MCF 10A (cell line): ENCODE measurements at regions not wholly inside any gene's neighbourhood (a gene's known extent, or its start where the extent isn't known, plus 50 kb on each side); places are given as distances from the start of the nearest gene placed in this dataset.

Source experiments
- BruUV-seq: library from RNA; stranded (reverse); fragments of 400-500 nt; replicated peaks from 2 replicates; lab custom pipeline; 2021; lab: Mats Ljungman, UMichigan
- CTCF ChIA-PET: fragments of 300-600 bp; sonication (Branson Sonifier 250); formaldehyde crosslinking; extraction: SDS; loops from one replicate; lab custom pipeline; 2021; ENCODE audit warnings: antibody characterized with exemption, inconsistent platforms; lab: Yijun Ruan, JAX
- POLR2A ChIA-PET: fragments of 300-600, 350-650 bp; sonication (Branson Sonifier 250); formaldehyde crosslinking; extraction: SDS; loops from one replicate; lab custom pipeline; 2020; ENCODE audit warnings: antibody characterized with exemption, inconsistent platforms; lab: Yijun Ruan, JAX
- DNase-seq: peaks from one replicate; pipeline ENCODE4 v3.0.0-alpha.2; 2018; ENCODE audit not compliant: unreplicated experiment
- H3K27ac Mint-ChIP-seq: one replicate; pipeline ENCODE4 v1.8.0; 2022; ENCODE audit warnings: mild to moderate bottlenecking, low read depth, mixed read lengths; ENCODE audit not compliant: unreplicated experiment
- H3K27me3 Mint-ChIP-seq: one replicate; pipeline ENCODE4 v1.8.0; 2022; ENCODE audit warnings: mixed read lengths; ENCODE audit not compliant: insufficient read depth, unreplicated experiment
- H3K36me3 Mint-ChIP-seq: one replicate; pipeline ENCODE4 v1.8.0; 2022; ENCODE audit warnings: mild to moderate bottlenecking, moderate library complexity, mixed read lengths; ENCODE audit not compliant: insufficient read depth, unreplicated experiment
- H3K4me1 Mint-ChIP-seq: one replicate; pipeline ENCODE4 v1.8.0; 2022; ENCODE audit warnings: mixed read lengths; ENCODE audit not compliant: insufficient read depth, unreplicated experiment
- H3K4me3 Mint-ChIP-seq: one replicate; pipeline ENCODE4 v1.8.0; 2022; ENCODE audit warnings: mild to moderate bottlenecking, moderate library complexity, mixed read lengths; ENCODE audit not compliant: unreplicated experiment
- H3K9me3 Mint-ChIP-seq: one replicate; pipeline ENCODE4 v1.8.0; 2022; ENCODE audit warnings: mixed read lengths; ENCODE audit not compliant: unreplicated experiment
- intact Hi-C: fragments of 100-400 bp; cut with micrococcal nuclease; formaldehyde crosslinking; loops from 2 replicates; pipeline ENCODE4 v1.14.1; 2022
- TF ChIP-seq, protein P1 (sequence below): fragments of 200-600 bp; IDR thresholded peaks from one replicate; pipeline ENCODE4 v1.8.0; 2022; ENCODE audit warnings: antibody characterized with exemption, mild to moderate bottlenecking; ENCODE audit not compliant: unreplicated experiment

DNA sequence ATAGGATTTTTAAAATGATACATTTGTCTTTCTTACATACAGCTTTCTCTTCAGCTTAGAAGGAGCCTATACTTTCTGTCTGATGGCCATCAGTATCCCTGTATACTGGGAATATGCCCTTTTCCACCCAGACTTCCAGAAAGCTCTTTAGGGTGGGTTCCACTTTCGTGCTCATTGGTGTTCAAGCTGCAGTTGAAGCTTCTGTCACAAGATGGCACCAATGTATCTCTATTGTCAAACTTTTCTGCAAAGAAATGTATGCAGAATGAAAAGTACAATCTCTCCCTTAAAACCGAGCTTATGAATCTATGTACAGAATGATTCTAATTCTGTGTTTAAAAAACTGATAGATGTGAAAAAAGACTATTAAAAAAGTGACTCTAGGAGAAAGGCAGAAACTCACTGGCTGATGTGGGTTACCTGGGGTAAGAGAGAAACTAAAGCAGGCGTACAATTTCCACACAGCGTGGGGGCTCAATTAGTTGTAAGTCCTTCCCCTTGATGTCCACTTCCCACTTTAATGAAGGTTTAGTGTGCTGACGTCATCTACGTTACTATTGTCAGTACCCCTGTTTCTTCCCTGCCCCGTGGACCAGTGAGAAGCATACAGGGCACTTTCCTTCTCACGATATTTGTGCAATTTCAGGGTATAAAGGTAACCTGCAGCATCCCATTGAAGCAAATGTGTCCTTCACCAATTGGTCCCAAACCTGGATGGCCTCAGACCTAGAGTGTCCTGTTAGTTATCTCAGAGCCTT is 57.3 kb upstream of the TCEAL2 start:
- Mint-ChIP-seq H3K27ac (no peak overlapping the region), H3K4me1 (peaks cover 7% of the 10 kb centered on the region), H3K4me3 (no peak overlapping the region), H3K9me3 (no peaks in the 10 kb centered on the region), H3K36me3 (no peaks in the 10 kb centered on the region), H3K27me3 (peaks cover 37% of the 10 kb centered on the region)
- intact Hi-C loops: loop anchor here (2.0 kb wide), 1 partner anchor 833 kb away; no protein-coding TSS in a partner anchor
- CTCF ChIA-PET: interaction anchor here (0.6 to 1.9 kb wide), 16 partner anchors 10 to 1556 kb away, joined by 3 to 10 read pairs (median 3); no protein-coding TSS in a partner anchor
- TF ChIP-seq, protein P1, sequence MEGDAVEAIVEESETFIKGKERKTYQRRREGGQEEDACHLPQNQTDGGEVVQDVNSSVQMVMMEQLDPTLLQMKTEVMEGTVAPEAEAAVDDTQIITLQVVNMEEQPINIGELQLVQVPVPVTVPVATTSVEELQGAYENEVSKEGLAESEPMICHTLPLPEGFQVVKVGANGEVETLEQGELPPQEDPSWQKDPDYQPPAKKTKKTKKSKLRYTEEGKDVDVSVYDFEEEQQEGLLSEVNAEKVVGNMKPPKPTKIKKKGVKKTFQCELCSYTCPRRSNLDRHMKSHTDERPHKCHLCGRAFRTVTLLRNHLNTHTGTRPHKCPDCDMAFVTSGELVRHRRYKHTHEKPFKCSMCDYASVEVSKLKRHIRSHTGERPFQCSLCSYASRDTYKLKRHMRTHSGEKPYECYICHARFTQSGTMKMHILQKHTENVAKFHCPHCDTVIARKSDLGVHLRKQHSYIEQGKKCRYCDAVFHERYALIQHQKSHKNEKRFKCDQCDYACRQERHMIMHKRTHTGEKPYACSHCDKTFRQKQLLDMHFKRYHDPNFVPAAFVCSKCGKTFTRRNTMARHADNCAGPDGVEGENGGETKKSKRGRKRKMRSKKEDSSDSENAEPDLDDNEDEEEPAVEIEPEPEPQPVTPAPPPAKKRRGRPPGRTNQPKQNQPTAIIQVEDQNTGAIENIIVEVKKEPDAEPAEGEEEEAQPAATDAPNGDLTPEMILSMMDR: peak; percentile 74
- POLR2A ChIA-PET: no interaction called here
- no TSS peak for BruUV-seq
- DNase-seq: peak; percentile 38

DNA sequence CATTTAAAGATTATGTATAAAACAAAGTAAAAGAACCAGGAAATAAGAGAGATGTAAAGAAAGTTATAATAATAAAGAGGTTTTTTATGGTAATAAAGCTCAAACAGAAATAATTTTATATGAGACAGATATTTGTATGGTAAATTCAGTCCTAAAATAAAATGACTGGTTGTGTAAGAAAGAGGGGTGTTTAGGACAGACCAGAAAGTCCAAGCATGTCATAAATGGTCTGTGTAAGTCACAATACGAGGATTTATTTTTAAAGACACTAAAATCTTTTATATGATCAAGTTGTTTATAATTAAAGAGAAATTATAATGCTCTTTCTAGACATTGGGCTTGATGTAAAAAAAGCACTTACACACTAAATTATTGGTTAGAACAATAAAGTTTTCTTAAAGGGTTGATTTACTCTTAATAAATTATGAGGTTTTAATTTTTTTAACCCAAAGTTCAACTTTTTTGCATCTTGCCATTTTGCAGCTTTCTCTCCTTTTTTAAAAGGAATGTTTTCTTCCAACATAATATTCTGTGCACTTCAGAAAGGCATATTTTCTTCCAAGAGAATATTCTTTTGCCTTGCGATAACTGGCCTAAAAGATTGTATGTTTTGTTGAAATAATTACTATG is 61.9 kb upstream of the TCEAL2 start:
- H3K27ac Mint-ChIP-seq: no peak overlapping the region
- H3K27me3 Mint-ChIP-seq: peaks cover 32% of the 10 kb centered on the region
- CTCF ChIA-PET: no interaction called here
- peak; percentile 9 for DNase-seq
- H3K4me3 Mint-ChIP-seq: no peak overlapping the region
- peaks cover 5% of the 10 kb centered on the region for H3K9me3 Mint-ChIP-seq
- peaks cover 7% of the 10 kb centered on the region for H3K4me1 Mint-ChIP-seq
- TF ChIP-seq, protein P1: no peak
- H3K36me3 Mint-ChIP-seq: no peaks in the 10 kb centered on the region
- BruUV-seq: no TSS peak
- POLR2A ChIA-PET: interaction anchor here (1.1 kb wide), 1 partner anchor 12 kb away, joined by 3 read pairs; no protein-coding TSS in a partner anchor
- intact Hi-C loops: no loop called here

DNA sequence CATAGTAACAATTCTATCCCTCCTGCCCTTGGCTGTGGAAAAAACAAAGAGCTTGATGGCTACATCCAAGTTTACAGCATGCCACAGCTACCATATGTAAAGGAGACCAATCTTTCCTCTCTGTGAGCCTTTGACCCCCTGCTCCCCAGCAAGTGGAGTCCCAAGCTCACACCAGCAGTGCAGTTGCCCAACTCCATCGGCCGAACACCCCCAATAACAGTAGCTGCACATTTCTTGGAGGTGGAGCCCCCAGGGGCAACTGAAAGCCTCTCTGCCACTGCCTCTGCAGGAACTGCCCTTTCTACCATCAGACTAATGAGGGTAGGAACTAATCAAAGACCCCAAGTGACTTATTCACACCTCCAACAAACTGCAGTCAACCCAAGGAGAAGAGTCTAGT is 81.0 kb upstream of the TCEAL2 start:
- no peak for DNase-seq
- CTCF ChIA-PET: no interaction called here
- Mint-ChIP-seq H3K27ac (no peak overlapping the region), H3K9me3 (no peaks in the 10 kb centered on the region), H3K4me1 (no peaks in the 10 kb centered on the region), H3K36me3 (no peaks in the 10 kb centered on the region), H3K4me3 (no peak overlapping the region), H3K27me3 (no peaks in the 10 kb centered on the region)
- TF ChIP-seq, protein P1: no peak
- intact Hi-C loops: no loop called here
- POLR2A ChIA-PET: no interaction called here
- no TSS peak for BruUV-seq

DNA sequence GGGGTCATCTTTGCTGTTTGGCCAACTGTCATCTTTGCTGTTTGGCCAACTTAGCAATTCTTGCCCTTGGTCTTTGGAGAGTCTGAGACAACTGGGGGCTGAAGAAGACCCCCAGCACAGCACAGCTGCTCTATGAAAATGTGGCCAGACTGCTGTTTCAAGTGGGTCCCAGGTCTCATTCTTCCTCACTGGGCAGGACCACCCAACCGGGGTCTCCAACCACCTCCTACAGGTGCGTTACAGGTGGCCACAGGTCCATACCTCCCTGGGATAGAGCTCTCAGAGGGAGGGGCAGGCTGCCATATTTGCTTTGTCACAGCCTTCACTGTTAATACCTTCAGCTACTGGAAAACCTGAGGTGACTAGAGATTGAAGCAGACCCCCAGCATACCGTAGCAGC is 82.1 kb upstream of the TCEAL2 start:
- intact Hi-C loops: no loop called here
- DNase-seq: no peak
- Mint-ChIP-seq H3K36me3 (no peaks in the 10 kb centered on the region), H3K27me3 (peaks cover 10% of the 10 kb centered on the region), H3K4me1 (no peaks in the 10 kb centered on the region), H3K9me3 (no peaks in the 10 kb centered on the region), H3K4me3 (no peak overlapping the region), H3K27ac (no peak overlapping the region)
- BruUV-seq: no TSS peak
- POLR2A ChIA-PET: interaction anchor here (0.8 to 1.6 kb wide), 2 partner anchors 9 to 76 kb away, joined by 4 read pairs; no protein-coding TSS in a partner anchor
- TF ChIP-seq, protein P1: no peak
- CTCF ChIA-PET: interaction anchor here (0.6 to 2.6 kb wide), 4 partner anchors 25 to 1407 kb away, joined by 3 to 10 read pairs (median 4); partner anchors contain the start of gene TSPAN6
